C4-2B (cell line): ENCODE measurements at regions not wholly inside any gene's neighbourhood (a gene's known extent, or its start where the extent isn't known, plus 50 kb on each side); places are given as distances from the start of the nearest gene placed in this dataset.

Source experiments
- ZFX ChIP-seq: fragments of 450-650 bp; IDR thresholded peaks from 2 replicates; pipeline ENCODE4 v1.6.1; 2017
- TF ChIP-seq, protein P1 (sequence below): fragments of 450-650 bp; conservative IDR thresholded peaks from 2 replicates; pipeline ENCODE4 v1.5.1; 2017; ENCODE audit warnings: mild to moderate bottlenecking

- TF ChIP-seq, protein P1, sequence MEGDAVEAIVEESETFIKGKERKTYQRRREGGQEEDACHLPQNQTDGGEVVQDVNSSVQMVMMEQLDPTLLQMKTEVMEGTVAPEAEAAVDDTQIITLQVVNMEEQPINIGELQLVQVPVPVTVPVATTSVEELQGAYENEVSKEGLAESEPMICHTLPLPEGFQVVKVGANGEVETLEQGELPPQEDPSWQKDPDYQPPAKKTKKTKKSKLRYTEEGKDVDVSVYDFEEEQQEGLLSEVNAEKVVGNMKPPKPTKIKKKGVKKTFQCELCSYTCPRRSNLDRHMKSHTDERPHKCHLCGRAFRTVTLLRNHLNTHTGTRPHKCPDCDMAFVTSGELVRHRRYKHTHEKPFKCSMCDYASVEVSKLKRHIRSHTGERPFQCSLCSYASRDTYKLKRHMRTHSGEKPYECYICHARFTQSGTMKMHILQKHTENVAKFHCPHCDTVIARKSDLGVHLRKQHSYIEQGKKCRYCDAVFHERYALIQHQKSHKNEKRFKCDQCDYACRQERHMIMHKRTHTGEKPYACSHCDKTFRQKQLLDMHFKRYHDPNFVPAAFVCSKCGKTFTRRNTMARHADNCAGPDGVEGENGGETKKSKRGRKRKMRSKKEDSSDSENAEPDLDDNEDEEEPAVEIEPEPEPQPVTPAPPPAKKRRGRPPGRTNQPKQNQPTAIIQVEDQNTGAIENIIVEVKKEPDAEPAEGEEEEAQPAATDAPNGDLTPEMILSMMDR: no peak
- no peak for TF ChIP-seq ZFX
These were observed 69.4 kb upstream of the PRR23E start for GRCh38 chr3:127123533-127123932.
